HG03135 (cell line): ENCODE measurements at regions not wholly inside any gene's neighbourhood (a gene's known extent, or its start where the extent isn't known, plus 50 kb on each side); places are given as distances from the start of the nearest gene placed in this dataset.
"Not testable (repeated sequence)": the region's sequence is repeated elsewhere in the genome, so short reads cannot be mapped to it uniquely, and the experiment has no call there.

ENCODE experiments used
- ATAC-seq: cut with Tn5 transposase; IDR thresholded peaks from one replicate; pipeline ENCODE4 v1.9.1; 2021; ENCODE audit warnings: mild to moderate bottlenecking, moderate library complexity; ENCODE audit not compliant: unreplicated experiment

DNA sequence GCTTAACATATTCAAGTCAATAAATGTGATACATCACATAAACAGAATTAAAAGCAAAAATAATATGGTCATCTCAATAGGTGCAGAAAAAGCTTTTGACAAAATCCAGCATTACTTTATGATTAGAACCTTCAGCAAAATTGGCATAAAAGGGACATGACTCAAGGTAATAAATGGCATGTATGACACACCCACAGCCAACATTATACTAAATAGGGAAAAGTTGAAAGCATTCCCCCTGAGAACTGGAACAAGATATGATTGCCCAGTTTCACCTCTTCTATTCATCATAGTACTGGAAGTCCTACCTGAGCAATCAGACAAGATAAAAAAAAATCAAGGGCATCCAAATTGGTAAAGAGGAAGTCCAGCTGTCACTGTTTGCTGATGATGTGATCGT lies 594.7 kb downstream of the DIPK2A start:
- no peak for ATAC-seq

DNA sequence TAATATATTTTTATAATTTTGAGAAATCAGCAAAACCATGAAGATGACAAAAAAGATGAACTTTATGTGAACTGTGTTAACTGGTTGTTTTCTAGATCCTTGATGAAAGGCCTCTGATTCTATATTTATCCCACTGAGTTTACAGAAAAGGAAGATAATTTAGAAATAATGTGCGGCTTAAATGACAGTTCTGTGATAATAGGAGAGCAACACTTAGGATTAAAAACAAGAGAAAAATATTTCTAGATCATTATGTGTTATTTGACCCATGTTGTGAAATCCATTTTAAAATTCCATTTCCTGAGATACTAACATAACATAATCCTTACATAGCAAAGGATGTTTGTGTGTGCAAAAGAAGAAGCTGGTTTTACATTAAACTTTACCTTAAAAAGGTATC lies 598.0 kb downstream of the DIPK2A start:
- no peak for ATAC-seq

DNA sequence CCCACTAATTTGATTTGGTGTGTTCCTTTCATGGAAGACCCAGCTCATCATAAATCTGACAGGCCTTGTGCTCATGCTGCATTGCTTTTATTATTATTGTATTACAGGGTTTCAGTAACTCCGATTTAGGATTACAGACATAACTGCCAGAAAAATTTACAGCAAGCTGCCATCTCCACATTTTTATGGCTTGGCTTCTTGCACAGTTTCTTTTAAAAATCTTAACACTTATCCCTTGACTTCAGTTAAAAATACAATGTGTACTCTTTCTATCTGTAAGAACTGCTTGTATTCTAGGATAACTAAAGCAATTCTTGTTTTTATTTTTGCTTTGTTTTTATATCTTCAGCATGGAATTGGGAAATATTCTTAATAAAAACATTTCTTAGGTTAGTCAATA lies 612.2 kb downstream of the DIPK2A start:
- ATAC-seq = no peak

DNA sequence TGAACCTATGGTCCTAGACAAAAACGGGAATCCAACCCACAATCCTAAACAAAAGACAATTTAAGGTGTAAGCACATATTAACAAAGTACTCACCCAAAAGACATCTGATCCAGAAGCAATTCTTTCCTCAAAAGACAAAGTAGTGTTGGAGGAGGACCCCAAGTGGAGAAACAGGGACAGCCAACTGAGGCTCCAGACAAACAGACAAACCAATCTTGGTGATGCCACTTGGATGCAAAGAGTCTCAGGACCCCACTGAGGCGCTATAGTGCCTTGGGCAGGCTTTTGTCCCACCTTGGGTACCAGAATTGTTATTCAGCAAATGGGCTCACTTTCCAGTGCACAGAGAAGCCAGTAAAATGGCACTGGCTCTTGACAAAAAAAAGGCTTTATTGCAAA lies 613.8 kb downstream of the DIPK2A start:
- ATAC-seq = no peak

DNA sequence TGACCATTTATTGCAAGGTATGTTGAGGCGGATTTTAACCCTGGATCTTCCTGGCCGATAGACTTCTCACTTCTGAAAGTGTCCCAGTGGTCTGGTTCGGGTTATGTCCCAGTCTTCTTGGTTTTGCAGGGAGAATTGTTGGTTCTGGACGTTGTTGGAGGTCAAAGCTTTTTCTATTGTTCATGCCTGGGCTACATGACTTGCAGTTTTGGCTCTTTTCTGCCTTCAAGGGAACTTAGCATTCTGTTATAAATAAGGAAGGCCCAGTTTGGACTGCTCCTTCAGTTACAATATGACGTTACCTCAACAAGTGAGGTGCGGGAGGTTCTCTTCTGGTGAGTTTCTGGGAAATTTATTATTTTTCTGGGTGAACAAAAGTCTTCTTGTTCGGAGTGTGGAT lies 614.3 kb downstream of the DIPK2A start:
- no peak for ATAC-seq

DNA sequence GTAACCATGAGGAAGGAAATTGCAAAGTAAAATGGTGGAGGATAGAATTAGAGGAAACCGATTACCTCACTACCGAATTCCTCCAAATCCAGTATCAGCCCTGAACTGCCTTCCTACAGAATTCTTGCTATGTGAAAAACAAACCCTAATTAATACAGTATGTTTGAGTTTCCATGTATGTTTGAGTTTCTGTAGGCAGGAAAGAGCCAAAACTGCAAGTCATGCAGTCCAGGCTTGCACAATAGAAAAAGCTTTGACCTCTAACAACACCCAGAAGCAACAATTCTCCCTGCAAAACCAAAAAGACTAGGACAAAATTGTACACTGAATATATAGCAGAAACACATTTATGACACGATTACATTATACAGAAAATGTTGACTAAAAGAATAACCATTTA lies 614.8 kb downstream of the DIPK2A start:
- ATAC-seq = no peak

DNA sequence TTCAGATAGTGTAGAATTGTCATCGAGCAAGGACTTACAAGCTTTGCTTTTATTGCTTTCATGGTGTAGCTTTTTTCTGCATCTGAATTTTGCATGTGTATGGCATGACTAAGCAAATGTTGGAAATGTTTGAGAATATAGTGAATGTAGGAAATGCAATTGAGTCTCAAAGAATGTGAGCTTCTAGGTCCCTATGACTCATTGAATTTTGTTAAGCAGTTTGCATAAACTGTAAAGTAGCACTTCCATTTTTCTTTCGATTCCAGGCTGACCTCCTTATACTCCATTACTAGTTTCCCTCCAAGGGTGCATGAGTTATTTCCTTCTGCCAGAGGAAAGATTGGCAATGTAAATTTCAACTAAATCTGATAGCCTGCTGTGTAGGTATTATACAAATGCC lies 619.2 kb downstream of the DIPK2A start:
- no peak for ATAC-seq

DNA sequence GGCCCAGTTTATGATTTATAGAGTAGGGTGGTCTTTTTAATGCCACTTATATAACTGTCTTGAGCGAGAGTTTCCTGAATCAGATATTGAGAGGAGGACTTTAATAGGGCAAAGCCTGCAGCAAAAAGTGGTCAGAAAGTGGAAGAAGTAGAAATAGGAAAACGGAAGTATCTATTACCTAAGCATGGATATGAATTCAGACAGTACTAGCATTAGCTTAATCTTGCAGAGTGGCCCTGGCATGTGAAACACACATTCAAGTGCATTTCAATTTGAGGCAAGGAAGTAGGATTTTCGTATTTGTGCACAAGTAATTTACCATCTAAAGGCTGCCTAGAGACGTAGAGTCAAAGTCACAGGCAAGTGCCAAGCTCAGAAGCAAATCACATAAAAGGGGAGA lies 622.3 kb downstream of the DIPK2A start:
- ATAC-seq = no peak

DNA sequence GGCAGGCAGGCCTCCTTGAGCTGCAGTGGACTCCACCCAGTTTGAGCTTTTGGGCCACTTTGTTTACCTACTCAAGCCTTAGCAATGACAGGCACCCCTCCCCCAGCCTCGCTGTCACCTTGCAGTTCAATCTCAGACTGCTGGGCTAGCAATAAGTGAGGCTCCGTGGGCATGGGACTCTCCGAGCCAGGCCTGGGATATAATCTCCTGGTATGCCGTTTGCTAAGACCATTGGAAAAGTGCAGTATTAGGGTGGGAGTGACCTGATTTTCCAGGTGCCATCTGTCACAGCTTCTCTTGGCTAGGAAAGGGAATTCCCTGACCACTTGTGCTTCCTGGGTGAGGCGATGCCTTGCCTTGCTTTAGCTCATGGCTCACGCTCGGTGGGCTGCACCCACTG lies 648.6 kb downstream of the DIPK2A start:
- ATAC-seq = not testable (repeated sequence)

DNA sequence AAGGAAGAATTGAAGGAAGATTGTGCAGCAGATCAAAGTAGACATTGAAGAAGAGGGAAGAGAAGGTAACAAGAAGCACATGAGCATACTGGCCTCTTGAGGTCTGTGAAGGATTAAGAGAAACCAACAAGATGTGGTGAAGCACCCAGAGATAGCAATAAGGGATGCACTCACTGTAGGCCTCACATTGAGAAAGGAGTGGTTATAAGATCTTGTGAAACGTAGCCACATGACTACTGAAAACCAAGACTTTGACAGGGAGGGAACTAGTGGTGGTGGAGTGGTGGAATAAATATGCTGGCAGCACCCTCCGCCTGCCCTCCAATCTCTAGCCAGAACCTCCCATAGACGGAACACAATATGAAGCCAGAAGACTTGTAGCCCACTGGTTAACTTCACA lies 651.2 kb downstream of the DIPK2A start:
- no peak for ATAC-seq

DNA sequence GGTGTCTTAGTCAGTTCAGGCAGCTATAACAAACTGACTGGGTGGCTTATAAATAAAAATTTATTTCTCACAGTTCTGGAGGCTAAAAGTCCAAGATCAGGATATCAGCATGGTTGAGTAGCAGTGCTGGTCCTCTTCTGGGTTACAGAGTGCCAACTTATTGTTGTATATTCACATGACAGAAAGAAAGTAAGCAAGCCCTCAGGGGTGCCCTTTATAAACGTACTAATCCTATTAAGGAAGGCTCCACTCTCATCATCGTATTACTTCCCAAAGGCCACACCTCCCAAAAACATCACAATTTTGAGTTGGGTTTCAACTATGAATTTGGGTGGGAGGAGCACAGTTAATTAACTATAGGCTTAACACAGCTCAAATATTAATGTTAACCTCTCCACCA lies 653.0 kb downstream of the DIPK2A start:
- no peak for ATAC-seq

DNA sequence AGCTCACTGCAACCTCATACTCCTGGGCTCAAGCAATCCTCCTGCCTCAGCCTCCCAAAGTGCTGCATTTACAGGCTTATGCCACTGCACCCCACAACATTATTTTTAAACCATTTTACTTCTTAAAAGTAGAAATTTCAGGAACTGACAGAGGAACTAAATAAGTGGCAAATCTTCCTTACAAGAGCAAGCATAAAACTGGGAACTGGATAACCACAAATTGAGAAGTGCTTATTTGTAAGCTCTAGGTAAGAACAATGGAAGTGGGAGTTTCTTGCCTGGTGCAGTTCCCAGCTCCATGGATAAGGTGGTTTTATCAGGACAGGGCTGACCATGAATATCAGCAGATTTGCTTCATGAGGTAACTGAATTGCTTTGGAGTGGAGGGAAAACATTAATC lies 655.2 kb downstream of the DIPK2A start:
- no peak for ATAC-seq

DNA sequence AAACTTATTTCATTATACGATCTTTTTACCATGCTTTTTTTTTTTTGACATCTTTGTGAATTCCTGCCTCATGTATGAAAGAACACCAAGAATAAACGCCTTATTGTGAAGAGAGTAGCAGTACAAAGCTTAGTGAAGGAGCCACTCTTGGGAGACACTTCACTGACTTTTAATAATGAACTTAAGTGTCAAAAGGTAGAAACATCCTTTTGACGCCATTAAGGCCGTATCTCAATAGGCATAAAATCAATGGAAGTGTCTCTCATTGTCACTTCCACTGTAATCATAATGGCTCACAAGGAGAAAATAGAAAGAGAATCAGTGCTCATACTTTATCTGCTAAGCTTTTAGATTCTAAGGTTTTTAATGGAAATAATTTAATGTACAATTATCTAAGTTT lies 657.8 kb downstream of the DIPK2A start:
- ATAC-seq = no peak

DNA sequence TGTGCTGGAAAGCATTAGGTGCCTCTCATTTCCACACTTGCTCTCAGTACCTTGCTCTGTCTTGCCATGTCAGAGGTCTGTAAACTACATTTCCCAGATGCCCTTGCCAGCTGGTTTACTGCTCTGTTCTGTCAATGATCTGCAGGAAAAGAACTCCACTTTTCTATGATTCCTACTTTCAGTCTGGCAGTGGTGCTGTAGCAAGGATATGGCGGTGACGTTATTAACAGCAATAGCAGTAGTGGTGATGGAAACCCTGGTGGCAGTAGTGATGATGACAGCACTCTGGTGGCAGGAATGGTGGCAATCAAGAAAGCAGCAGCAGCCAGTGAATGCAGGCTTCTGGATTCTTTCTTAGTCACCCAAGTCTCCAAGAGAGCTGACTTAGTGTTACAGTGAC lies 665.2 kb downstream of the DIPK2A start:
- ATAC-seq = no peak

DNA sequence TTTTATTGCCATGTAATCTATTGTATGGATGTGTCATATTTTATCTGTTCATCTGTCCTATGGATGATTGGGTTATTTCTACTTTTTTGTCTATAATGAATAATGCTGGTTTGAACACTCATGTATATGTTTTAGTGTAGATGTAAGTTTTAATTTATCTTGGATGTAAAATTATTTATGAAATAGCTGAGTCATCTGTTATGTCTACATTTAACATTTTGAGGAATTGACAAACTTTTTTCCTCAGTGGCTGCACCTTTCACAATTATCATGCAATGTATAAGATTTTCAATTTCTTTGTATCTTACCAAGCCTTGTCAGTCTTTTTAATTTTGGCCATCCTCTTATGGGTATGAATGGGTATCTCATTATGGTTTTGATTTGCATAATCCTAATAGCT lies 666.4 kb downstream of the DIPK2A start:
- ATAC-seq = no peak

DNA sequence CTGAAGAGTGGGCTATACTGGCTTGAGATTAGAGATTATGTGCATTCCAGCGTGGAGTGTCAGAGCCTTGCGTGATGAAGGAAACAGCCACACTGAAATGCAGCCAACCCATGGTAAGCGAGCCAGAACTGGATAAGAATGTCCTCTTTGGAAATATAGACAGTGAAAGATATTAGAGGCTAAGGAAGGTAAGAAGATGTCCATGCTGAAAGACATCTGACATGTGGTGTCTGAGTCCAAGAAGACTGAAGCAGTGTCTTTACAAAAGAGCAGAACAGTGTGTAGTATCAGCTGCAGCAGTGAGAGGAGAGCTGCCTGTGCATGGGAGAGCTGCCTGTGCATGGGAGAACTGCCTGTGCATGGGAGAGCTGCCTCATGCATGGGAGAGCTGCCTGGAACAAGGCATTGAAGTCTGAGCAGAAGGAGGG lies 672.2 kb downstream of the DIPK2A start:
- no peak for ATAC-seq

DNA sequence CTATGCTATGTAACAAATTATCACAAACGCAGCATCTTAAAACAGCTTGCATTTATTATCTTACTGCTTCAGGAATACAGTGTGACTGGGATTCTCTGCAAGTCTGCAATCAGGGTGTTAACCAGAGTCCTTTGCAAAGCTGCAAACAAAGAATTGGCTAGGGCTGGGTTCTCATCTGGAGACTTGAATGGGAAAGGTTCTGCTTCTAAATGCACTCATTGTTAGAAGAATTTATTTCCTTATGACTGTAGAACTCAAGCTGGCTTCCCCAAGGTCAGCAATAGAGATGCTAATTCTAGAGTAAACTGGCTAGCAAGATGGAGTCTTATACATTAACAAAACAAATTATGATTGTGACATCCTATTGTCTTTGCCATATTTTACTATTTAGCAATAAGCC lies 673.7 kb downstream of the DIPK2A start:
- ATAC-seq = no peak

DNA sequence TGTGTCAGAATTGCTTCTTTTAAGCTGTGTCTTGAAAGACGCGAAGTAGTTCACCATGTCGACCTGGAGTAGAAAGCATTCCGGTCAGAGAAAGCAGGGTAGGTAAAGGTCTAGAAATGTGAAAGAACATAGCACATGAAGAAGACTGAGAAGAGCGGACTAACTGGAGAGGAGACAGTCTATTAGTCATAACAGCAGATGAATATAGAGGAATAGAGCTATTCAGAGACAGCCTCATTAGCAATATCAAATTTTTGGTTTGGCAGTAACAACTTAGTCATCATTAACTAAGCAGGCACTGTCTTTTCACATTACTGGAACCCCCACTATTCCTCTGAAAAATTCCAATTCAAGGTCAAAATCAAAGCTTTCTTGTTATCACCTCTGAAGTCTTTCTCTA lies 678.8 kb downstream of the DIPK2A start:
- ATAC-seq = no peak

DNA sequence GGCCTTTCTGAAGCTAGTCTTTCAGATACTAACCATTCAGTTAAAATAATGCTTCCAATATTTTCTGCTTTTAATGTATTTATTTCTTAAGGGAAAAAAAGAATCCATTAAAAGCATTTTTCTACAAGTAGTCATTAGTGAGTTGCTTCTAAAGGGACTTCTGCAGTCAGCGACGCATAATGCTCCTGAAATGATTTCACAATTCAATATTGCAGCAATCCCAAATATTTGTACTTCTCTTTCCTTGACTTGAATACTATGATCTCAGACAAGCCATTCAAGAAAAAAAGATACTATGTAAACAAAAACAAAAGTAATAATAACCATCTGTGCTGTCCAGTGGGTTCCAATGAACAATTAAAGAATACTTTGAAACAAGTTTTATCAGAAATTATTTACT lies 681.0 kb downstream of the DIPK2A start:
- no peak for ATAC-seq

DNA sequence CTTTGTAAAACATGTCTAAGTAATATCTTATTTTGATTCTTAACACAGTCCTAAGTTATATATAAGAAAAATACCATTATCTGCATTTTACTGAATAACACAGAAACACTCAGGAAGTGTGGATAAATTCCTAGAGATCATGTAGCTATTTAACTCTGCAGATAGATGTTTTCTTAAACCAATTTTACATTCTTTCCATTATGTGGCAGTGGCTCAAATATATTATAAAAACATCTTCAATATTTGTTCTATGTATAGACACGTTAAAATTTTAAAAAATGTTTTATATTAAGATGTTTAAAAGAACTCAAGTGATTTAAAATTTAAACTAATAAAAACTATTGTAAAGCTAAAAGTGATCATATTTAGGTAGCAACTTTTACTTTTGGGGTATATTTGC lies 683.8 kb downstream of the DIPK2A start:
- no peak for ATAC-seq

DNA sequence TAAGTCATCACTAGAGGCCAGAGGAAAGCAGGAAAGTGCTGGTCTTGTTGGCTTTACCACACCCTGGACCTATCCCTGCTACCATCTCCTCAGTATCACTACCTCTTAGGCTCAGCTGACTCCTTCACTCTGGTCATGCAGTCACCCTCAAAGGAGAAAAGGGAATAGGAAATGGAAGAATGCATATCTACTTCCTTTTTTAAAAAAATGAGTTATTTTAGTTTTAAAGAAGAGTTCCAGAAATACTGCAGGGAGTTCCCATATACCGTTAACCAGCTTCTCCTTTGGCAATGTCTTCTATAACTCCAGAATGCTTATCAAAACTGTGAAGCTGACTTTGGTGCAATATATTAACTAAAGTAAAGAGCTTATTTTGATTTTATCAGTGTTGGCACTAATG lies 688.6 kb downstream of the DIPK2A start:
- no peak for ATAC-seq

DNA sequence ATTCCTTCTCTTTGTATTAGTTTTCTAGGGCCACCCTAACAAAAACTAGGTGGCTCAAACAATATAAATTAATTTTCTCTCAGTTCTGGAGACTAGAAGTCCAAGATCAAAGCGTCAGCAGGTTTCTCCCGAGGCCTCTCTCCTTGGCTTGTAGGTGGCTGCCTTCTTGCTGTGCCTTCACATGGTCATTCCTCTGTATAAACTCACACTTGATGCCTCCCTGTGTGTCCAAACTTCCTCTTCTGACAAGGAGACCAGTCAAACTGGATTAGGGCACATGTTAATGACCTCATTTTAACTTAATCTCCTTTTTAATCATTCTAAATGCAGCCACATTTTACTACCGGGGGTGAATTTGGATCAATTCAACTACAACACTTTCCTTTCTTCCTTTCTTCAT lies 691.1 kb downstream of the DIPK2A start:
- no peak for ATAC-seq

DNA sequence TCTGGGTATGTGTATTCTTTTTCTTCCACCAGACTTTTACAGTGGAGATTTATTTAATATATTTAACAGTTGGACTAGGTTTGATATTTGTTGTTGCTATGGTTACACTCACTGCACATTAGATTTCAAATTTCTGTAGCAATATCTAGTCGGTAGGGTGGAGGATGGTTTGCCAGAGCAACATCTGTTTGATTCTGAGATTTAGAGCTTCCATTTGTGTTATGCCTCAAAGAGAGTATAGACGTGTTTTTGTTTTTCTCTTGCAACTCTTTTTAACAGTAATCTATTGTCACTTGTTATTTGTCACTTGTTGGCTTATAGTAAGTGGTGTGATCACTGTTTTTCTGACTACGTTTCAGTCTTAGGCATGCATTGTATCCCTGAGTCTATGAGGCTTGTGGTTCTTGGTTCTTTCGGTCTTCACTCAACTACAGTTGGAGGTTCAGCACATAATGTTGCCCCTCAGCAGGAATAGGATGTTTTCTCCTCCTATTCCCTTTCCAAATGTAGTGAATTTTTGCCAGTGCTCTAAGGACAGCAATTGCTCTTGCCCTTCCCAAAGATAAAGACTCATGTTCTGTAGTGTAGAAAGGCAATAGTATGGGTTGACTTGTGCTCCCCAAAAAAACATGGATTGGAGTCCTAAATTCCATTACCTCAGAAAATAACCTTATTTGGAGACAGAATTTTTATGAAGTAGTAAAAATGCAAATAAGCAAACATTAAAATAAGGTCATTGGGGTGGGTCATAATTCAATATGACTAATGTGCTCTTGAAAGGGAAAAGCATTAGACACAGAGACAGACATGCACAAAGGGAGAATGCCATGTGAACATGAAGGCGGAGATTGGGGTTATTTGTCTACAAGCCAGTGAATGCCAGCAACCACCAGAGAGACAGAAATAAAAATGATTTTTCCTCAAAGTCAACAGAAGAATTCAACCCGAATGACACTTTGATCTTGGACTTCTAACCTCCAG lies 692.1 kb downstream of the DIPK2A start:
- no peak for ATAC-seq
